A673 (cell line): ENCODE measurements at regions not wholly inside any gene's neighbourhood (a gene's known extent, or its start where the extent isn't known, plus 50 kb on each side); places are given as distances from the start of the nearest gene placed in this dataset.

ENCODE experiments used
- BruUV-seq: library from RNA; stranded (reverse); fragments of 400-500 nt; replicated peaks from 2 replicates; lab custom pipeline; 2021; lab: Mats Ljungman, UMichigan
- CTCF ChIA-PET: fragments of 300-600 bp; sonication (Branson Sonifier 250); formaldehyde crosslinking; loops from one replicate; lab custom pipeline; 2022; ENCODE audit warnings: antibody characterized with exemption; lab: Charles Lee
- POLR2A ChIA-PET: fragments of 300-600 bp; sonication (Branson Sonifier 250); formaldehyde crosslinking; loops from one replicate; lab custom pipeline; 2022; ENCODE audit warnings: antibody characterized with exemption; ENCODE audit not compliant: low non-redundant PET; lab: Charles Lee
- DNase-seq: peaks from one replicate; pipeline ENCODE4 v3.0.0-alpha.2; 2015; ENCODE audit warnings: low spot score
- H3K27ac ChIP-seq: fragments of 200-600 bp; sonication (generic); 2 replicates; pipeline ENCODE4 v1.5.1; 2016; ENCODE audit warnings: mixed run types, low read depth, mild to moderate bottlenecking, mixed read lengths, antibody characterized with exemption, low read length; ENCODE audit not compliant: poor library complexity, severe bottlenecking
- H3K27me3 ChIP-seq: fragments of 200-600 bp; sonication (generic); replicated peaks from 2 replicates; pipeline ENCODE4 v1.6.1; 2017; ENCODE audit warnings: mixed run types, low read depth, mild to moderate bottlenecking, mixed read lengths, antibody characterized with exemption, low read length; ENCODE audit not compliant: insufficient read depth, poor library complexity
- H3K36me3 ChIP-seq: fragments of 200-600 bp; sonication (generic); 2 replicates; pipeline ENCODE4 v1.6.1; 2016; ENCODE audit warnings: mixed run types, mild to moderate bottlenecking, mixed read lengths, antibody characterized with exemption, low read length; ENCODE audit not compliant: insufficient read depth, poor library complexity, severe bottlenecking
- H3K4me1 ChIP-seq: fragments of 200-600 bp; sonication (generic); 2 replicates; pipeline ENCODE4 v1.6.1; 2017; ENCODE audit warnings: mixed run types, mild to moderate bottlenecking, mixed read lengths, antibody characterized with exemption, low read length; ENCODE audit not compliant: insufficient read depth, poor library complexity, severe bottlenecking
- H3K4me3 ChIP-seq: fragments of 200-600 bp; sonication (generic); 2 replicates; pipeline ENCODE4 v1.5.1; 2016; ENCODE audit warnings: low read depth, mixed run types, mild to moderate bottlenecking, mixed read lengths, low read length; ENCODE audit not compliant: poor library complexity, severe bottlenecking
- H3K9me3 ChIP-seq: fragments of 200-600 bp; sonication (generic); 2 replicates; pipeline ENCODE4 v1.6.1; 2016; ENCODE audit warnings: mixed run types, low read depth, mild to moderate bottlenecking, mixed read lengths, antibody characterized with exemption, low read length; ENCODE audit not compliant: poor library complexity, severe bottlenecking
- CTCF ChIP-seq: fragments of 300-800, 200-600 bp; sonication (generic); conservative IDR thresholded peaks from 2 replicates; pipeline ENCODE4 v1.5.1; 2017; ENCODE audit warnings: low read depth, mild to moderate bottlenecking, antibody characterized with exemption, low read length, moderate library complexity, mixed read lengths
- EZH2 ChIP-seq: fragments of 200-600 bp; sonication (generic); IDR thresholded peaks from 2 replicates; pipeline ENCODE4 v1.6.1; 2017; ENCODE audit warnings: borderline replicate concordance, low read depth, mild to moderate bottlenecking, mixed read lengths, antibody characterized with exemption, low read length; ENCODE audit not compliant: poor library complexity, severe bottlenecking
- intact Hi-C: fragments of 100-400 bp; cut with micrococcal nuclease; formaldehyde crosslinking; loops from one replicate; pipeline ENCODE4 v1.10.0; 2022; ENCODE audit not compliant: unreplicated experiment

- no peak for DNase-seq
- H3K9me3 ChIP-seq, result no peaks in the 10 kb centered on the region
- intact Hi-C loops, result no loop called here
- H3K27me3 ChIP-seq, result no peaks in the 10 kb centered on the region
- CTCF ChIA-PET, result no interaction called here
- BruUV-seq, result no TSS peak
- no peak overlapping the region for H3K4me3 ChIP-seq
- POLR2A ChIA-PET, result interaction anchor here (0.6 kb wide), 1 partner anchor 437 kb away, joined by 3 read pairs; no protein-coding TSS in a partner anchor
- no peak for TF ChIP-seq CTCF
- no peak for TF ChIP-seq EZH2
- H3K27ac ChIP-seq, result no peak overlapping the region
- no peaks in the 10 kb centered on the region for H3K36me3 ChIP-seq
- H3K4me1 ChIP-seq, result peaks cover 31% of the 10 kb centered on the region
These were observed 200.2 kb downstream of the BRD1 start for GRCh38 chr22:49627217-49628181.

GRCh38 chr22:49626361-49627216, 201.1 kb downstream of the BRD1 start:
- no peak for TF ChIP-seq EZH2
- no peak for TF ChIP-seq CTCF
- no TSS peak for BruUV-seq
- H3K27ac ChIP-seq, result no peak overlapping the region
- H3K36me3 ChIP-seq, result no peaks in the 10 kb centered on the region
- CTCF ChIA-PET, result no interaction called here
- intact Hi-C loops, result no loop called here
- no peaks in the 10 kb centered on the region for H3K9me3 ChIP-seq
- H3K4me1 ChIP-seq, result peaks cover 25% of the 10 kb centered on the region
- no peaks in the 10 kb centered on the region for H3K27me3 ChIP-seq
- POLR2A ChIA-PET, result no interaction called here
- no peak for DNase-seq
- H3K4me3 ChIP-seq, result no peak overlapping the region

- ChIA-PET POLR2A (no interaction called here), CTCF (no interaction called here)
- DNase-seq, result no peak
- intact Hi-C loops, result no loop called here
- Histone ChIP-seq H3K9me3 (no peaks in the 10 kb centered on the region), H3K27me3 (no peaks in the 10 kb centered on the region), H3K36me3 (no peaks in the 10 kb centered on the region), H3K4me3 (no peak overlapping the region), H3K27ac (no peak overlapping the region), H3K4me1 (peaks cover 14% of the 10 kb centered on the region)
- TF ChIP-seq EZH2, result no peak
- no peak for TF ChIP-seq CTCF
- no TSS peak for BruUV-seq
These were observed 203.1 kb downstream of the BRD1 start for GRCh38 chr22:49624421-49625177.
